NB4 (cell line): ENCODE measurements at regions not wholly inside any gene's neighbourhood (a gene's known extent, or its start where the extent isn't known, plus 50 kb on each side); places are given as distances from the start of the nearest gene placed in this dataset.
"Not testable (repeated sequence)": the region's sequence is repeated elsewhere in the genome, so short reads cannot be mapped to it uniquely, and the experiment has no call there.

Experiments
- DNase-seq: peaks from one replicate; pipeline ENCODE4 v3.0.0; 2010; ENCODE audit warnings: low read depth
- H3K4me3 ChIP-seq: one replicate; pipeline ENCODE4 v1.5.1; 2011; ENCODE audit warnings: mild to moderate bottlenecking, low read depth, low read length, moderate library complexity
- CTCF ChIP-seq: IDR thresholded peaks from one replicate; pipeline ENCODE4 v1.5.1; 2012; ENCODE audit warnings: low read depth, low read length
- MAX ChIP-seq: IDR thresholded peaks from 2 replicates; pipeline ENCODE4 v1.6.1; 2011; ENCODE audit warnings: low read depth, low read length
- MYC ChIP-seq: IDR thresholded peaks from 2 replicates; pipeline ENCODE4 v1.6.1; 2011; ENCODE audit warnings: low read depth, low read length
- POLR2A ChIP-seq: IDR thresholded peaks from 2 replicates; pipeline ENCODE4 v1.6.1; 2011; ENCODE audit warnings: mild to moderate bottlenecking; ENCODE audit not compliant: insufficient read length; ENCODE audit errors: extremely low read depth

- no peak for TF ChIP-seq MAX
- no peak for TF ChIP-seq CTCF
- no peak for TF ChIP-seq POLR2A
- TF ChIP-seq MYC, result no peak
- no peak for DNase-seq
Observed at GRCh38 chr3:176848431-176849214, 348.7 kb downstream of the TBL1XR1 start.

GRCh38 chr3:176842914-176843313, 354.4 kb downstream of the TBL1XR1 start:
- TF ChIP-seq MAX (no peak), MYC (no peak), POLR2A (no peak), CTCF (no peak)
- no peak overlapping the region for H3K4me3 ChIP-seq
- DNase-seq, result no peak

More at GRCh38 chr3:176848431-176849214, 348.7 kb downstream of the TBL1XR1 start:
- no peak overlapping the region for H3K4me3 ChIP-seq

- TF ChIP-seq POLR2A (no peak), CTCF (no peak), MAX (no peak), MYC (no peak)
- no peak for DNase-seq
- H3K4me3 ChIP-seq, result no peak overlapping the region
Observed at GRCh38 chr3:176840641-176841286, 356.5 kb downstream of the TBL1XR1 start.

- TF ChIP-seq MYC (no peak), POLR2A (no peak), MAX (no peak), CTCF (no peak)
- DNase-seq, result no peak
- no peak overlapping the region for H3K4me3 ChIP-seq
Observed at GRCh38 chr3:176839901-176840300, 357.4 kb downstream of the TBL1XR1 start.

- TF ChIP-seq CTCF, result no peak
- TF ChIP-seq MAX, result no peak
- no peak for TF ChIP-seq POLR2A
- TF ChIP-seq MYC, result no peak
- no peak overlapping the region for H3K4me3 ChIP-seq
- no peak for DNase-seq
Observed at GRCh38 chr3:176839466-176839865, 357.8 kb downstream of the TBL1XR1 start.

- H3K4me3 ChIP-seq, DNase-seq: not testable (repeated sequence)
Observed at GRCh38 chr3:176827244-176827643, 370.0 kb downstream of the TBL1XR1 start.
